PFSK-1 (cell line): ENCODE measurements at regions not wholly inside any gene's neighbourhood (a gene's known extent, or its start where the extent isn't known, plus 50 kb on each side); places are given as distances from the start of the nearest gene placed in this dataset.

Experiments used
- FOXP2 ChIP-seq: optimal IDR thresholded peaks from 2 replicates; pipeline ENCODE3; 2011; ENCODE audit warnings: borderline replicate concordance, control low read depth, inconsistent platforms; ENCODE audit not compliant: insufficient read depth; ENCODE audit errors: extremely low read length, extremely low read depth
- POLR2AphosphoS5 ChIP-seq: IDR thresholded peaks from 2 replicates; pipeline ENCODE4 v1.6.1; 2012; ENCODE audit warnings: low read depth, mild to moderate bottlenecking, control low read depth, low read length, moderate library complexity
- REST ChIP-seq, 2 experiments: IDR thresholded peaks; 2 replicates each; pipeline versions ENCODE4 v1.6.1 to v1.8.0; 2011 to 2012; ENCODE audit warnings: low read depth in 2 of 2, low read length in 2 of 2, control low read depth in 1 of 2, inconsistent platforms in 1 of 2, mild to moderate bottlenecking in 1 of 2, moderate library complexity in 1 of 2; ENCODE audit not compliant: insufficient read depth in 1 of 2

GRCh38 chr1:95325349-95325748, 91.3 kb downstream of the RWDD3 start:
- TF ChIP-seq REST (IDR thresholded peaks at IDR 0.05; ENCODE audit: insufficient read depth in 1 of 2, low read depth in 2 of 2, low read length in 2 of 2) (no peak), POLR2AphosphoS5 (no peak), FOXP2 (no peak)
